Upper lobe of left lung (tissue), 6 donors: ENCODE measurements at regions not wholly inside any gene's neighbourhood (a gene's known extent, or its start where the extent isn't known, plus 50 kb on each side); places are given as distances from the start of the nearest gene placed in this dataset.

Experiments used
- ATAC-seq, 2 donors: fragments of 200-7000 bp; cut with Tn5 transposase; one replicate each; pipeline ENCODE4 v1.9.1; 2022; ENCODE audit warnings: mild to moderate bottlenecking in 2 of 2, moderate library complexity in 2 of 2; ENCODE audit not compliant: low FRiP score in 2 of 2
- DNase-seq, 2 donors: peaks; one replicate each; pipeline ENCODE4 v3.0.0-alpha.2; 2019 to 2020
- H3K27ac ChIP-seq, 4 donors: fragments of 200-600 bp; sonication (generic); one replicate each; pipeline ENCODE4 v1.5.1; 2016 to 2019
- H3K27me3 ChIP-seq, 4 donors: fragments of 200-600 bp; sonication (generic); one replicate each; pipeline ENCODE4 v1.5.1; 2017 to 2019
- H3K36me3 ChIP-seq, 4 donors: fragments of 200-600 bp; sonication (generic); one replicate each; pipeline ENCODE4 v1.5.1; 2016 to 2019
- H3K4me1 ChIP-seq, 4 donors: fragments of 200-600 bp; sonication (generic); one replicate each; pipeline ENCODE4 v1.5.1; 2018 to 2019
- H3K4me3 ChIP-seq, 4 donors: fragments of 200-600 bp; sonication (generic); one replicate each; pipeline ENCODE4 v1.5.1; 2017 to 2019; ENCODE audit warnings: mild to moderate bottlenecking in 2 of 4, moderate library complexity in 1 of 4
- H3K9me3 ChIP-seq, 4 donors: fragments of 200-600 bp; sonication (generic); one replicate each; pipeline ENCODE4 v1.5.1; 2018 to 2019
- EP300 ChIP-seq, 4 donors: sonication (generic); formaldehyde crosslinking; IDR thresholded peaks; one replicate each; pipeline ENCODE4 v1.5.1; 2017; ENCODE audit warnings: antibody characterized with exemption in 4 of 4, control low read depth in 2 of 4
- POLR2A ChIP-seq, 4 donors: fragments of 450-650 bp; IDR thresholded peaks; one replicate each; pipeline ENCODE4 v1.5.1; 2016 to 2017; ENCODE audit warnings: antibody characterized with exemption in 4 of 4, mild to moderate bottlenecking in 2 of 4
- POLR2AphosphoS5 ChIP-seq, 2 donors: sonication (generic); formaldehyde crosslinking; IDR thresholded peaks; one replicate each; pipeline ENCODE4 v1.5.1; 2017; ENCODE audit warnings: antibody characterized with exemption in 2 of 2
- WGBS, 2 donors: methylation state at CpG; one replicate each; pipeline ENCODE4 v1.1.5; 2017 to 2018; 5-methylcytosine and 5-hydroxymethylcytosine counted together
- TF ChIP-seq, protein P1 (sequence below), 6 experiments: fragments of 450-650 bp in 4 of 6; fragments of 200-600 bp in 2 of 6; sonication (generic) in 2 of 6; IDR thresholded peaks; one replicate each; pipeline ENCODE4 v1.5.1; 2016 to 2019; ENCODE audit warnings: antibody characterized with exemption in 6 of 6
- donor health status: DM: no; HTN: no; CAD: no; lungs with moderate emphysema.
- donor health status: DM: no; HTN: yes; CAD: no; lungs with severe emphysema.

GRCh38 chr3:180523040-180523439 is 78.9 kb upstream of the TTC14 start:
- no peak overlapping the region for H3K4me3 ChIP-seq
- no peak for ATAC-seq
- WGBS, 2 donors: 82 to 85% methylated on average over 3 of the region's 3 CpGs

DNA sequence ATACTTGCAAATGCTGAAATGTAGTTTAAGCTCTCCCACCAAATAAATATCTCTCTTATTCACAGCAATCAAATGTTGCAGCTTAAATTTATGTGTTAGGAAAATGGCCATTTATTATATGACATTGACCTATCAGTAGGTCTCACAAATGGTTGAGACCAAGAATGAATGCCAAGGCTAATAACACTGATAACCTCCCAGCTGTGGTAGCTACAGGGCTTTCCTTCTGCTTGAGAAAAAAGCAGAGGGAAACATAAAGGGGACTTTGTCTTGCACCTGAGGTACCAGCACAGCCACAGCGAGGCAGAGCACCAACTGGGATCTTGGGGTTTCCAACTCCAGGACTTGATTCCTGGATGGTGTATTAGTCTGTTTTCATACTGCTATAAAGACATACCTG is 73.1 kb upstream of the TTC14 start:
- TF ChIP-seq POLR2A (IDR thresholded peaks at IDR 0.05) (no peak), POLR2AphosphoS5 (IDR thresholded peaks at IDR 0.05) (no peak), EP300 (IDR thresholded peaks at IDR 0.05) (no peak)
- TF ChIP-seq, protein P1, sequence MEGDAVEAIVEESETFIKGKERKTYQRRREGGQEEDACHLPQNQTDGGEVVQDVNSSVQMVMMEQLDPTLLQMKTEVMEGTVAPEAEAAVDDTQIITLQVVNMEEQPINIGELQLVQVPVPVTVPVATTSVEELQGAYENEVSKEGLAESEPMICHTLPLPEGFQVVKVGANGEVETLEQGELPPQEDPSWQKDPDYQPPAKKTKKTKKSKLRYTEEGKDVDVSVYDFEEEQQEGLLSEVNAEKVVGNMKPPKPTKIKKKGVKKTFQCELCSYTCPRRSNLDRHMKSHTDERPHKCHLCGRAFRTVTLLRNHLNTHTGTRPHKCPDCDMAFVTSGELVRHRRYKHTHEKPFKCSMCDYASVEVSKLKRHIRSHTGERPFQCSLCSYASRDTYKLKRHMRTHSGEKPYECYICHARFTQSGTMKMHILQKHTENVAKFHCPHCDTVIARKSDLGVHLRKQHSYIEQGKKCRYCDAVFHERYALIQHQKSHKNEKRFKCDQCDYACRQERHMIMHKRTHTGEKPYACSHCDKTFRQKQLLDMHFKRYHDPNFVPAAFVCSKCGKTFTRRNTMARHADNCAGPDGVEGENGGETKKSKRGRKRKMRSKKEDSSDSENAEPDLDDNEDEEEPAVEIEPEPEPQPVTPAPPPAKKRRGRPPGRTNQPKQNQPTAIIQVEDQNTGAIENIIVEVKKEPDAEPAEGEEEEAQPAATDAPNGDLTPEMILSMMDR (IDR thresholded peaks at IDR 0.05): no peak
- no peak for ATAC-seq

More at GRCh38 chr3:180523040-180523439, 78.9 kb upstream of the TTC14 start:
- no peak for DNase-seq
- no peak overlapping the region for H3K27ac ChIP-seq
- no peaks in the 10 kb centered on the region for H3K4me1 ChIP-seq
- H3K27me3 ChIP-seq: no peaks in the 10 kb centered on the region
- no peaks in the 10 kb centered on the region for H3K9me3 ChIP-seq
- H3K36me3 ChIP-seq: no peaks in the 10 kb centered on the region
- TF ChIP-seq POLR2A (IDR thresholded peaks at IDR 0.05) (no peak), EP300 (IDR thresholded peaks at IDR 0.05) (no peak), POLR2AphosphoS5 (IDR thresholded peaks at IDR 0.05) (no peak)
- TF ChIP-seq, protein P1 (IDR thresholded peaks at IDR 0.05): no peak

DNA sequence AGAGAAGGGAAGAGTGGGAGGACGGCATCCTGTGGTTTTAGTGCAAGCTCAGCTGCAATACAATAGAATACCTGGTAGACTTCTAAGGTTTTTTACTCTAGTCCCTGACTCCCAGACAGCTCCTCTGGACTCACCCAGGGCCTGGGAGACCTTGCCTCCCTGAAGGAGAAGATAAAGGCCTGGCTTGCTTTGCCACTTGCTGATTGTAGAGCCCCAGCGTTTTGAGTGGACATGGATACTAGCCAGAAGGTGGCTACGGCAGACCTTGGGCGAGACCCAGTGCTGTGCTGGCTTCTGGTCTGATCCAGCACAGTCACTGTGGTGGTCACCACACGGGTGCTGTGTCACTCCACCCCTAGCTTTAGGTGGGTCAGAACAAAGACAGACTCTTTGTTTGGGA is 72.2 kb upstream of the TTC14 start:
- no peak overlapping the region for H3K4me3 ChIP-seq
- no peaks in the 10 kb centered on the region for H3K36me3 ChIP-seq
- H3K27ac ChIP-seq: no peak overlapping the region
- no peak for DNase-seq
- no peaks in the 10 kb centered on the region for H3K4me1 ChIP-seq
- 65 to 68% methylated on average over 3 to 5 of the region's 5 CpGs for WGBS, 2 donors
- no peak for ATAC-seq
- H3K27me3 ChIP-seq: no peaks in the 10 kb centered on the region
- TF ChIP-seq, protein P1 (IDR thresholded peaks at IDR 0.05): no peak
- H3K9me3 ChIP-seq: peaks cover 0 to 4% (median 0%) of the 10 kb centered on the region in 4 donors

More for the DNA sequence above, 73.1 kb upstream of the TTC14 start:
- no peaks in the 10 kb centered on the region for H3K36me3 ChIP-seq
- no peak for DNase-seq
- H3K27me3 ChIP-seq: no peaks in the 10 kb centered on the region
- no peak overlapping the region for H3K27ac ChIP-seq
- 78 to 83% methylated on average over 1 of the region's 1 CpG for whole genome bisulfite sequencing, 2 donors
- H3K4me1 ChIP-seq: no peaks in the 10 kb centered on the region
- no peak overlapping the region for H3K4me3 ChIP-seq
- H3K9me3 ChIP-seq: peaks cover 0 to 4% (median 0%) of the 10 kb centered on the region in 4 donors

- Histone ChIP-seq H3K27ac (no peak overlapping the region), H3K4me3 (no peak overlapping the region), H3K36me3 (no peaks in the 10 kb centered on the region), H3K4me1 (no peaks in the 10 kb centered on the region), H3K9me3 (peaks cover 0 to 4% (median 0%) of the 10 kb centered on the region in 4 donors), H3K27me3 (no peaks in the 10 kb centered on the region)
- no peak for DNase-seq
- TF ChIP-seq EP300 (IDR thresholded peaks at IDR 0.05) (no peak), POLR2A (IDR thresholded peaks at IDR 0.05) (no peak), POLR2AphosphoS5 (IDR thresholded peaks at IDR 0.05) (no peak)
- TF ChIP-seq, protein P1 (IDR thresholded peaks at IDR 0.05): no peak
- ATAC-seq: no peak
These were observed 71.7 kb upstream of the TTC14 start for GRCh38 chr3:180530276-180530675.
